ENCODE measurements at regions not wholly inside any gene's neighbourhood (a gene's known extent, or its start where the extent isn't known, plus 50 kb on each side); places are given as distances from the start of the nearest gene placed in this dataset.

- Histone ChIP-seq H3K4me3 (no peak overlapping the region), H3K36me3 (no peaks in the 10 kb centered on the region), H3K27me3 (peaks cover 17% of the 10 kb centered on the region), H3K27ac (no peak overlapping the region), H3K9me3 (no peaks in the 10 kb centered on the region), H3K4me1 (no peaks in the 10 kb centered on the region)
- 61% methylated on average over 14 of the region's 14 CpGs; no CpG with 5 or more reads in 1 of the 2 donors for WGBS, 2 donors (ENCODE audit: low coverage in 1 of 2)
- in situ Hi-C loops (cut with MboI; ENCODE audit: low pct_ligation_motif_present in 1 of 4, low pct_unique_long_range_greater_than_20kb in 1 of 4, low sequenced_read_pairs in 3 of 4) (loop anchor here in 1 of 4 donors (25.0 kb wide), 1 partner anchor 713 kb away; no protein-coding TSS in a partner anchor), intact Hi-C loops (cut with DNase I; ENCODE audit: low total_unique reads) (no loop called here)
- TF ChIP-seq POLR2A (IDR thresholded peaks at IDR 0.05) (no peak), EP300 (IDR thresholded peaks at IDR 0.05; ENCODE audit: low read depth) (no peak), CTCF (IDR thresholded peaks at IDR 0.05) (no peak), POLR2AphosphoS5 (IDR thresholded peaks at IDR 0.05) (no peak)
- no peak for DNase-seq
Measured at GRCh38 chr17:74150428-74151025, 53.0 kb upstream of the RPL38 start.

GRCh38 chr17:74151551-74152315 is 51.7 kb upstream of the RPL38 start:
- H3K9me3 ChIP-seq: no peaks in the 10 kb centered on the region
- no peak overlapping the region for H3K27ac ChIP-seq
- H3K27me3 ChIP-seq: peaks cover 11% of the 10 kb centered on the region
- H3K36me3 ChIP-seq: no peaks in the 10 kb centered on the region
- H3K4me3 ChIP-seq: no peak overlapping the region
- no peaks in the 10 kb centered on the region for H3K4me1 ChIP-seq
- DNase-seq: no peak
- intact Hi-C loops (cut with DNase I; ENCODE audit: low total_unique reads) (no loop called here), in situ Hi-C loops (cut with MboI; ENCODE audit: low pct_ligation_motif_present in 1 of 4, low pct_unique_long_range_greater_than_20kb in 1 of 4, low sequenced_read_pairs in 3 of 4) (loop anchor here in 1 of 4 donors (25.0 kb wide), 1 partner anchor 714 kb away; no protein-coding TSS in a partner anchor)
- 85 to 87% methylated on average over 3 to 18 of the region's 18 CpGs for WGBS, 2 donors (ENCODE audit: low coverage in 1 of 2)
- no peak for TF ChIP-seq EP300 (IDR thresholded peaks at IDR 0.05; ENCODE audit: low read depth)
- no peak for TF ChIP-seq POLR2AphosphoS5 (IDR thresholded peaks at IDR 0.05)
- TF ChIP-seq CTCF (IDR thresholded peaks at IDR 0.05): no peak
- TF ChIP-seq POLR2A (IDR thresholded peaks at IDR 0.05): no peak

GRCh38 chr17:74152591-74153455 is 50.7 kb upstream of the RPL38 start:
- in situ Hi-C loops (cut with MboI; ENCODE audit: low pct_ligation_motif_present in 1 of 4, low pct_unique_long_range_greater_than_20kb in 1 of 4, low sequenced_read_pairs in 3 of 4): loop anchor here in 1 of 4 donors (25.0 kb wide), 1 partner anchor 716 kb away; no protein-coding TSS in a partner anchor
- no peaks in the 10 kb centered on the region for H3K9me3 ChIP-seq
- WGBS, 2 donors (ENCODE audit: low coverage in 1 of 2): 66% methylated on average over 12 of the region's 12 CpGs; no CpG with 5 or more reads in 1 of the 2 donors
- TF ChIP-seq CTCF (IDR thresholded peaks at IDR 0.05): no peak
- TF ChIP-seq POLR2AphosphoS5 (IDR thresholded peaks at IDR 0.05): no peak
- no peak for TF ChIP-seq POLR2A (IDR thresholded peaks at IDR 0.05)
- TF ChIP-seq EP300 (IDR thresholded peaks at IDR 0.05; ENCODE audit: low read depth): no peak
- H3K27ac ChIP-seq: no peak overlapping the region
- H3K4me1 ChIP-seq: no peaks in the 10 kb centered on the region
- H3K4me3 ChIP-seq: no peak overlapping the region
- peaks cover 11% of the 10 kb centered on the region for H3K27me3 ChIP-seq
- DNase-seq: no peak
- intact Hi-C loops (cut with DNase I; ENCODE audit: low total_unique reads): no loop called here
- no peaks in the 10 kb centered on the region for H3K36me3 ChIP-seq

- WGBS, 2 donors (ENCODE audit: low coverage in 1 of 2): 91% methylated on average over 4 of the region's 4 CpGs; no CpG with 5 or more reads in 1 of the 2 donors
- Histone ChIP-seq H3K27me3 (peaks cover 11% of the 10 kb centered on the region), H3K4me1 (no peaks in the 10 kb centered on the region), H3K4me3 (no peak overlapping the region), H3K36me3 (no peaks in the 10 kb centered on the region), H3K9me3 (no peaks in the 10 kb centered on the region), H3K27ac (no peak overlapping the region)
- intact Hi-C loops (cut with DNase I; ENCODE audit: low total_unique reads) (no loop called here), in situ Hi-C loops (cut with MboI; ENCODE audit: low pct_ligation_motif_present in 1 of 4, low pct_unique_long_range_greater_than_20kb in 1 of 4, low sequenced_read_pairs in 3 of 4) (loop anchor here in 1 of 4 donors (25.0 kb wide), 1 partner anchor 716 kb away; no protein-coding TSS in a partner anchor)
- no peak for DNase-seq
- TF ChIP-seq POLR2AphosphoS5 (IDR thresholded peaks at IDR 0.05): no peak
- no peak for TF ChIP-seq POLR2A (IDR thresholded peaks at IDR 0.05)
- no peak for TF ChIP-seq CTCF (IDR thresholded peaks at IDR 0.05)
- no peak for TF ChIP-seq EP300 (IDR thresholded peaks at IDR 0.05; ENCODE audit: low read depth)
Measured at GRCh38 chr17:74153456-74153810, 50.0 kb upstream of the RPL38 start.

Measured in transverse colon (tissue), 4 donors.